AG04450 (cell line): ENCODE measurements at regions not wholly inside any gene's neighbourhood (a gene's known extent, or its start where the extent isn't known, plus 50 kb on each side); places are given as distances from the start of the nearest gene placed in this dataset.
"Not testable (repeated sequence)": the region's sequence is repeated elsewhere in the genome, so short reads cannot be mapped to it uniquely, and the experiment has no call there.

Source experiments
- CTCF ChIA-PET: fragments of 300-600, 350-600 bp; formaldehyde crosslinking; extraction: SDS; loops from one replicate; lab custom pipeline; 2022; ENCODE audit warnings: antibody characterized with exemption, inconsistent platforms; lab: Charles Lee
- POLR2A ChIA-PET: fragments of 350-600 bp; formaldehyde crosslinking; extraction: SDS; loops from one replicate; lab custom pipeline; 2021; ENCODE audit warnings: antibody characterized with exemption, inconsistent platforms; lab: Yijun Ruan, JAX
- DNase-seq: peaks from one replicate; pipeline ENCODE4 v3.0.0-alpha.2; 2011; ENCODE audit warnings: low read depth, low spot score
- H3K27ac ChIP-seq: one replicate; pipeline ENCODE4 v1.5.1; 2012; ENCODE audit warnings: low read depth, low read length, control low read depth
- H3K27me3 ChIP-seq: one replicate; pipeline ENCODE4 v1.6.0; 2012; ENCODE audit warnings: low read length; ENCODE audit not compliant: control insufficient read depth, insufficient read depth
- H3K4me3 ChIP-seq: 2 replicates; pipeline ENCODE4 v1.5.1; 2011; ENCODE audit warnings: mild to moderate bottlenecking, low read depth, low read length, control low read depth
- H3K9me3 ChIP-seq: 2 replicates; pipeline ENCODE4 v1.5.1; 2012; ENCODE audit warnings: low read length; ENCODE audit not compliant: control insufficient read depth, insufficient read depth
- TF ChIP-seq, protein P1 (sequence below): IDR thresholded peaks from 2 replicates; pipeline ENCODE4 v1.5.1; 2011; ENCODE audit warnings: low read depth, low read length, control low read depth, inconsistent platforms

DNA sequence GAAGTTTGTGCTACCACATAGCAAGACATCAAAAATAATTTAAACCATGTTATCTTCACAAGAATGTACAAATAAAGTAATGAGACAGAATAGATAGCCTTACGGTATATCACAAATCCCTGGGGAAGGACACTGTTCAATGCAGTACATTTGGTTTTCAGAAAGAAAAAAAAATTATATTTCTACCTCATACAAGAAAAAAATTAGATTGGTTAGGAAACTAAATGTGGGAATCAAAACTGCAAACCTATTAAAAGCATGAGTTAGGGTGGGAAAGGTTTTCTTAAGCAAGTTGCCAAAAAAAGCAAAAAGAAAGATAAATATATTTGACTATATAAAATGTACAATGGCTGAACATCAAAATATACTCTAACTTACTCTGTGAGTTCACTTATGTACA lies 201.9 kb upstream of the NREP start:
- ChIA-PET CTCF (interaction anchor here (0.9 kb wide), 1 partner anchor 427 kb away, joined by 6 read pairs; no protein-coding TSS in a partner anchor), POLR2A (no interaction called here)
- no peak overlapping the region for H3K27ac ChIP-seq
- DNase-seq: no peak
- TF ChIP-seq, protein P1, sequence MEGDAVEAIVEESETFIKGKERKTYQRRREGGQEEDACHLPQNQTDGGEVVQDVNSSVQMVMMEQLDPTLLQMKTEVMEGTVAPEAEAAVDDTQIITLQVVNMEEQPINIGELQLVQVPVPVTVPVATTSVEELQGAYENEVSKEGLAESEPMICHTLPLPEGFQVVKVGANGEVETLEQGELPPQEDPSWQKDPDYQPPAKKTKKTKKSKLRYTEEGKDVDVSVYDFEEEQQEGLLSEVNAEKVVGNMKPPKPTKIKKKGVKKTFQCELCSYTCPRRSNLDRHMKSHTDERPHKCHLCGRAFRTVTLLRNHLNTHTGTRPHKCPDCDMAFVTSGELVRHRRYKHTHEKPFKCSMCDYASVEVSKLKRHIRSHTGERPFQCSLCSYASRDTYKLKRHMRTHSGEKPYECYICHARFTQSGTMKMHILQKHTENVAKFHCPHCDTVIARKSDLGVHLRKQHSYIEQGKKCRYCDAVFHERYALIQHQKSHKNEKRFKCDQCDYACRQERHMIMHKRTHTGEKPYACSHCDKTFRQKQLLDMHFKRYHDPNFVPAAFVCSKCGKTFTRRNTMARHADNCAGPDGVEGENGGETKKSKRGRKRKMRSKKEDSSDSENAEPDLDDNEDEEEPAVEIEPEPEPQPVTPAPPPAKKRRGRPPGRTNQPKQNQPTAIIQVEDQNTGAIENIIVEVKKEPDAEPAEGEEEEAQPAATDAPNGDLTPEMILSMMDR: no peak
- H3K9me3 ChIP-seq: peaks cover 4% of the 10 kb centered on the region; the same call in 1 of the 2 replicates
- no peaks in the 10 kb centered on the region for H3K27me3 ChIP-seq
- H3K4me3 ChIP-seq: no peak overlapping the region

DNA sequence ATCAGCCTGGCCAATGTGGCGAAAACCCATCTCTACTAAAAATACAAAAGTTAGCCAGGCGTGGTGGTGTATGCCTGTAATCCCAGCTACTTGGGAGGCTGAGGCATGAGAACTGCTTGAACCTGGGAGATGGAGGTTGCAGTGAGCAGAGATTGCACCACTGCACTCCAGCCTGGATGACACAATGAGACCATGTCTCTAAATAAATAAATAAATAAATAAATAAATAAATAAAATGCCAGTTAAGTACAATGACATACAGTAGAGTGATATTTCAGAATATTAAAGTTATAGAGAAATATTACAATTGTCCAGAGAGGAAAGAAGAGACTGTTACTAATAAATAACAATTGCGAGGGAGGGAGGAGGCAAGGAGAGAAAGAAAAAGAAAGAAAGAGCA lies 199.8 kb upstream of the NREP start:
- H3K4me3 ChIP-seq, POLR2A ChIA-PET, H3K27me3 ChIP-seq, H3K27ac ChIP-seq, DNase-seq, H3K9me3 ChIP-seq: not testable (repeated sequence)
- CTCF ChIA-PET: interaction anchor here (0.7 kb wide), 1 partner anchor 733 kb away, joined by 3 read pairs; no protein-coding TSS in a partner anchor

DNA sequence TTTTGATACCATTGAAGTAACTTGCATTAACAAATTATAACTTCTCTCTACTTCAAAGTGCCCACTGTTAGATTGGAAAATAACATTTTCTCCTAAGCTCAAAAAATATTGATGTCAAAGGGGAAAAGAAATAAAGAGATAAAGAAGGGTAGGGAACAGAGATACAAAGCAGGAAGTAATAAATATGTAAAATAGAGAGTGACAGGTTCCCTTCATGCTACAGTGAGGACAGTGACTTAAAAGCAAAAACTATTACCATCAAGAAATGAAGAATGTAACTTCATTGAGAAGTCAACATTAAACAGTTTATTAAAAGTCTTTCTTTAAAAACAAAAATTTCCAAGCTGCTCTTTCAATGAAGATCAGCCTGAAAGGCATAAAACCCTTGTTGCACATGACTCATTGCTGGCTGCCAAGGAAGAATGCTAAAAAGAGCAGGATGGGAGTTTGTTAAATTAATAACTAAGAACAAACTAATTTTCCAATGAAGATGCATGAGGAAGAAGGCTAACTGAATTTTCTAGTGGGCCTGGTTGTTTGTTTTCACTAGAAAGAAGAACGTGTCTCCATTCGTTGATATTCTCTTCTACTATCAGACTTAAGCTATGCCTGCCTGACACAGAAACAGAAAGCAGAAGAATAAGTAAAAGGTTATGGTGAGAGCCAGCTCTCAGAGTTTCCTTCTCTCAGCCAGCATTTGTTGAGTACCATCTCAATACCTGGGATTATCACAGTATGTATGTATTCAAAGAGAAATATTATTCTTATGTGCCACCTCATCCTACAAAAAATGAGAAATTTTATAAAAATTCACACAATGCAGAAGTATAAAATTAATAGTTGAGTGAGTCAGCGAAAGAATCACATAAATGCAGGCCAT lies 197.8 kb upstream of the NREP start:
- H3K4me3 ChIP-seq: no peak overlapping the region
- no peak for DNase-seq

DNA sequence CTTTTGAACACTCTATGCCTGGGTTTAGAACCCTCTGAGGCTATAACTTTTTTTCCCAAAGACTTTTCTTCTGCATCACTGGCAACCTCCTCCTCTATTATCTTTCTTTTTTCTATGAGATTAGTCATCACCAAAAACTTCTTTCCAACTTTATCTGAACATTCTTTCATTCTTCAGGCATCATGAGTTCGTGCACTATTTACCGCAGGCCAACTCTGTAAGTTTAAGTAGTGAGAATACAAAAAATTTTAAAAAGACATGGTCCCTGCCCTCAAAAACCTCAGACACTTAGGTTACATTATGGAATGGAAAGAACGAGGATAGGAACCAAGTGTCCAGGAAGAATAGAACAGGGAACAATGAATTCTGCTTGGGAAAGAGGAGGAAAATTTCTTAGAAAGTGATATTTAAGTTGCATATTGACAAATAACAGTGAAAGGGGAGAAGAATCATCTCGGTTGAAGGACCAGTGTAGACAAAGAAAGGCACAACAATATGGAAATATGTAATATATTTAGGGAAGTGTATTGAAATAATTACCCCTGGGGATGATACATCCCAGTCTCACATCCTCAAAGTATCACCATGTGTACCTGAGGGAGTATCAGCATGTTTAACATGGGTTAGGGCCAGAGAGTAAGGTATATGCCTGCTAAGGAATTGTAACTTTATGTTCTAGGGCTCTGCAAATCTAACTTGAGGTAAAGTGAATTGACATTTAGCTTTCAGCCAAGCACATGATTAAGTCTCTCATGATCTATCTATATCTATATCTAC lies 196.5 kb upstream of the NREP start:
- Histone ChIP-seq H3K9me3 (no peaks in the 10 kb centered on the region), H3K27me3 (no peaks in the 10 kb centered on the region), H3K27ac (peak overlapping the region; percentile 86), H3K4me3 (no peak overlapping the region)
- CTCF ChIA-PET: interaction anchor here (0.9 kb wide), 1 partner anchor 403 kb away, joined by 3 read pairs; no protein-coding TSS in a partner anchor
- TF ChIP-seq, protein P1: no peak
- DNase-seq: peak; percentile 70
- POLR2A ChIA-PET: no interaction called here

More for the DNA sequence above, 197.8 kb upstream of the NREP start:
- ChIA-PET CTCF (interaction anchor here (0.9 kb wide), 1 partner anchor 404 kb away, joined by 3 read pairs; no protein-coding TSS in a partner anchor), POLR2A (no interaction called here)
- Histone ChIP-seq H3K27me3 (no peaks in the 10 kb centered on the region), H3K9me3 (no peaks in the 10 kb centered on the region), H3K27ac (peak overlapping the region; percentile 47)
- TF ChIP-seq, protein P1: no peak

GRCh38 chr5:111952555-111952954 lies 195.6 kb upstream of the NREP start:
- H3K27me3 ChIP-seq: no peaks in the 10 kb centered on the region
- H3K4me3 ChIP-seq: no peak overlapping the region
- no peak overlapping the region for H3K27ac ChIP-seq
- TF ChIP-seq, protein P1: no peak
- no peaks in the 10 kb centered on the region for H3K9me3 ChIP-seq
- ChIA-PET POLR2A (no interaction called here), CTCF (no interaction called here)
- no peak for DNase-seq
